ENCODE measurements at regions not wholly inside any gene's neighbourhood (a gene's known extent, or its start where the extent isn't known, plus 50 kb on each side); places are given as distances from the start of the nearest gene placed in this dataset.

DNA sequence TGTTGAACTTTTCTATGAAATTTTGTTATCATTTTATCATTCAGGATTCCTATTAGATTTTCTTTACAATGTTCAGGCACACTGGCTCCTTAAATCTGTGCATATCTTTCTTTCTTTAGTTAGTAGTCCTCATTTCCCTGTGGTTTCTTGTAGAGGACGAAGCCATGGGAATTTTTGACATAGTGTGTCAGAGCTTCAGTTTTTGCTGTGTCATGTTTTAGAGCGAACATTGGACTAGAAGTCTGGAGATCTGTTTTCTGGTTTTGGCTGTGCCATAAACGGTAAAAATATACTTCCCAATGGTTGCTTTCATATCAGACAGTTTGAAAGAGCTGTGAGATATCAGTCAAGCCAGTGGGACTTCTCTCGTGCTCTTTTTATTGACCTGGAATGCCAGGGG lies 105.2 kb downstream of the CHCHD4 start:
- TF ChIP-seq, protein P1, sequence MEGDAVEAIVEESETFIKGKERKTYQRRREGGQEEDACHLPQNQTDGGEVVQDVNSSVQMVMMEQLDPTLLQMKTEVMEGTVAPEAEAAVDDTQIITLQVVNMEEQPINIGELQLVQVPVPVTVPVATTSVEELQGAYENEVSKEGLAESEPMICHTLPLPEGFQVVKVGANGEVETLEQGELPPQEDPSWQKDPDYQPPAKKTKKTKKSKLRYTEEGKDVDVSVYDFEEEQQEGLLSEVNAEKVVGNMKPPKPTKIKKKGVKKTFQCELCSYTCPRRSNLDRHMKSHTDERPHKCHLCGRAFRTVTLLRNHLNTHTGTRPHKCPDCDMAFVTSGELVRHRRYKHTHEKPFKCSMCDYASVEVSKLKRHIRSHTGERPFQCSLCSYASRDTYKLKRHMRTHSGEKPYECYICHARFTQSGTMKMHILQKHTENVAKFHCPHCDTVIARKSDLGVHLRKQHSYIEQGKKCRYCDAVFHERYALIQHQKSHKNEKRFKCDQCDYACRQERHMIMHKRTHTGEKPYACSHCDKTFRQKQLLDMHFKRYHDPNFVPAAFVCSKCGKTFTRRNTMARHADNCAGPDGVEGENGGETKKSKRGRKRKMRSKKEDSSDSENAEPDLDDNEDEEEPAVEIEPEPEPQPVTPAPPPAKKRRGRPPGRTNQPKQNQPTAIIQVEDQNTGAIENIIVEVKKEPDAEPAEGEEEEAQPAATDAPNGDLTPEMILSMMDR (IDR thresholded peaks at IDR 0.05; ENCODE audit: extremely low read depth in 1 of 2, insufficient read depth in 1 of 2, low read depth in 1 of 2, low read length in 2 of 2), result no peak
- TF ChIP-seq POLR2A (IDR thresholded peaks at IDR 0.05; ENCODE audit: low read depth, low read length), result no peak
- TF ChIP-seq POLR2AphosphoS5 (IDR thresholded peaks at IDR 0.05; ENCODE audit: insufficient read depth, low read depth, low read length), result no peak
- TF ChIP-seq EZH2 (IDR thresholded peaks at IDR 0.05; ENCODE audit: borderline replicate concordance, low read depth, low read length, severe bottlenecking), result no peak
- TF ChIP-seq GATA2 (IDR thresholded peaks at IDR 0.05; ENCODE audit: insufficient read depth, insufficient read length, low read depth, low read length), result no peak
- no peak for TF ChIP-seq JUN (IDR thresholded peaks at IDR 0.05; ENCODE audit: borderline replicate concordance, insufficient read depth, insufficient read length, low read depth)
- TF ChIP-seq MYC (IDR thresholded peaks at IDR 0.05; ENCODE audit: low read depth, low read length), result no peak

All from endothelial cell of umbilical vein (primary cell).